ENCODE measurements at regions not wholly inside any gene's neighbourhood (a gene's known extent, or its start where the extent isn't known, plus 50 kb on each side); places are given as distances from the start of the nearest gene placed in this dataset.

- TF ChIP-seq POLR2A (IDR thresholded peaks at IDR 0.05) (no peak), CTCF (IDR thresholded peaks at IDR 0.05) (no peak)
- DNase-seq, result peak; percentile 12
- Histone ChIP-seq H3K9me3 (no peaks in the 10 kb centered on the region), H3K4me1 (peaks cover 6 to 24% (median 20%) of the 10 kb centered on the region in 3 donors), H3K4me3 (no peak overlapping the region), H3K27me3 (peaks cover 0 to 81% (median 0%) of the 10 kb centered on the region in 4 donors), H3K27ac (peak overlapping the region in 3 of 4 donors; percentile 34 to 80 (median 62)), H3K36me3 (no peaks in the 10 kb centered on the region)
- WGBS, 2 donors, result 75 to 86% methylated on average over 4 to 5 of the region's 7 CpGs
- intact Hi-C loops (cut with DNase I), result no loop called here
These were observed 534.5 kb downstream of the BNC2 start for GRCh38 chr9:16335788-16336580.

- Histone ChIP-seq H3K4me3 (no peak overlapping the region), H3K36me3 (no peaks in the 10 kb centered on the region), H3K9me3 (no peaks in the 10 kb centered on the region), H3K27me3 (peaks cover 0 to 81% (median 0%) of the 10 kb centered on the region in 4 donors), H3K4me1 (peaks cover 6 to 24% (median 20%) of the 10 kb centered on the region in 3 donors), H3K27ac (peak overlapping the region in 2 of 4 donors; percentile 38 to 55)
- intact Hi-C loops (cut with DNase I), result no loop called here
- DNase-seq, result no peak
- 40 to 80% methylated on average over 2 of the region's 2 CpGs for WGBS, 2 donors
- no peak for TF ChIP-seq POLR2A (IDR thresholded peaks at IDR 0.05)
- TF ChIP-seq CTCF (IDR thresholded peaks at IDR 0.05), result no peak
These were observed 533.6 kb downstream of the BNC2 start for GRCh38 chr9:16336833-16337232.

GRCh38 chr9:16337322-16338029 lies 533.0 kb downstream of the BNC2 start:
- TF ChIP-seq CTCF (IDR thresholded peaks at IDR 0.05) (no peak), POLR2A (IDR thresholded peaks at IDR 0.05) (no peak)
- intact Hi-C loops (cut with DNase I), result no loop called here

GRCh38 chr9:16341177-16341576 lies 529.3 kb downstream of the BNC2 start:
- H3K9me3 ChIP-seq, result no peaks in the 10 kb centered on the region
- intact Hi-C loops (cut with DNase I), result no loop called here
- H3K27me3 ChIP-seq, result peaks cover 0 to 80% (median 0%) of the 10 kb centered on the region in 4 donors
- H3K36me3 ChIP-seq, result no peaks in the 10 kb centered on the region
- WGBS, 2 donors, result 79 to 97% methylated on average over 2 of the region's 2 CpGs
- no peak for DNase-seq
- no peak overlapping the region for H3K27ac ChIP-seq
- H3K4me1 ChIP-seq, result peaks cover under 1 to 34% (median 27%) of the 10 kb centered on the region in 3 donors
- TF ChIP-seq CTCF (IDR thresholded peaks at IDR 0.05) (no peak), POLR2A (IDR thresholded peaks at IDR 0.05) (no peak)
- H3K4me3 ChIP-seq, result no peak overlapping the region

More at GRCh38 chr9:16337322-16338029, 533.0 kb downstream of the BNC2 start:
- Histone ChIP-seq H3K9me3 (no peaks in the 10 kb centered on the region), H3K4me1 (peaks cover 6 to 24% (median 20%) of the 10 kb centered on the region in 3 donors), H3K36me3 (no peaks in the 10 kb centered on the region), H3K27ac (peak overlapping the region in 2 of 4 donors; percentile 21 to 55), H3K27me3 (peaks cover 0 to 81% (median 0%) of the 10 kb centered on the region in 4 donors), H3K4me3 (no peak overlapping the region)
- 14 to 55% methylated on average over 5 of the region's 5 CpGs for WGBS, 2 donors
- DNase-seq, result no peak

All from esophagus squamous epithelium (tissue), 5 donors.